Upper lobe of left lung (tissue), 6 donors: ENCODE measurements at regions not wholly inside any gene's neighbourhood (a gene's known extent, or its start where the extent isn't known, plus 50 kb on each side); places are given as distances from the start of the nearest gene placed in this dataset.
A peak's percentile ranks its signal among the peaks of the same experiment; 100 is the strongest.

Experiments
- ATAC-seq, 2 donors: fragments of 200-7000 bp; cut with Tn5 transposase; one replicate each; pipeline ENCODE4 v1.9.1; 2022; ENCODE audit warnings: mild to moderate bottlenecking in 2 of 2, moderate library complexity in 2 of 2; ENCODE audit not compliant: low FRiP score in 2 of 2
- DNase-seq, 2 donors: peaks; one replicate each; pipeline ENCODE4 v3.0.0-alpha.2; 2019 to 2020
- H3K27ac ChIP-seq, 4 donors: fragments of 200-600 bp; sonication (generic); one replicate each; pipeline ENCODE4 v1.5.1; 2016 to 2019
- H3K27me3 ChIP-seq, 4 donors: fragments of 200-600 bp; sonication (generic); one replicate each; pipeline ENCODE4 v1.5.1; 2017 to 2019
- H3K36me3 ChIP-seq, 4 donors: fragments of 200-600 bp; sonication (generic); one replicate each; pipeline ENCODE4 v1.5.1; 2016 to 2019
- H3K4me1 ChIP-seq, 4 donors: fragments of 200-600 bp; sonication (generic); one replicate each; pipeline ENCODE4 v1.5.1; 2018 to 2019
- H3K4me3 ChIP-seq, 4 donors: fragments of 200-600 bp; sonication (generic); one replicate each; pipeline ENCODE4 v1.5.1; 2017 to 2019; ENCODE audit warnings: mild to moderate bottlenecking in 2 of 4, moderate library complexity in 1 of 4
- H3K9me3 ChIP-seq, 4 donors: fragments of 200-600 bp; sonication (generic); one replicate each; pipeline ENCODE4 v1.5.1; 2018 to 2019
- CTCF ChIP-seq, 6 experiments: fragments of 450-650 bp in 4 of 6; fragments of 200-600 bp in 2 of 6; sonication (generic) in 2 of 6; IDR thresholded peaks; one replicate each; pipeline ENCODE4 v1.5.1; 2016 to 2019; ENCODE audit warnings: antibody characterized with exemption in 6 of 6
- EP300 ChIP-seq, 4 donors: sonication (generic); formaldehyde crosslinking; IDR thresholded peaks; one replicate each; pipeline ENCODE4 v1.5.1; 2017; ENCODE audit warnings: antibody characterized with exemption in 4 of 4, control low read depth in 2 of 4
- POLR2A ChIP-seq, 4 donors: fragments of 450-650 bp; IDR thresholded peaks; one replicate each; pipeline ENCODE4 v1.5.1; 2016 to 2017; ENCODE audit warnings: antibody characterized with exemption in 4 of 4, mild to moderate bottlenecking in 2 of 4
- POLR2AphosphoS5 ChIP-seq, 2 donors: sonication (generic); formaldehyde crosslinking; IDR thresholded peaks; one replicate each; pipeline ENCODE4 v1.5.1; 2017; ENCODE audit warnings: antibody characterized with exemption in 2 of 2
- WGBS, 2 donors: methylation state at CpG; one replicate each; pipeline ENCODE4 v1.1.5; 2017 to 2018; 5-methylcytosine and 5-hydroxymethylcytosine counted together
- donor health status: DM: no; HTN: no; CAD: no; lungs with moderate emphysema.
- donor health status: DM: no; HTN: yes; CAD: no; lungs with severe emphysema.

DNA sequence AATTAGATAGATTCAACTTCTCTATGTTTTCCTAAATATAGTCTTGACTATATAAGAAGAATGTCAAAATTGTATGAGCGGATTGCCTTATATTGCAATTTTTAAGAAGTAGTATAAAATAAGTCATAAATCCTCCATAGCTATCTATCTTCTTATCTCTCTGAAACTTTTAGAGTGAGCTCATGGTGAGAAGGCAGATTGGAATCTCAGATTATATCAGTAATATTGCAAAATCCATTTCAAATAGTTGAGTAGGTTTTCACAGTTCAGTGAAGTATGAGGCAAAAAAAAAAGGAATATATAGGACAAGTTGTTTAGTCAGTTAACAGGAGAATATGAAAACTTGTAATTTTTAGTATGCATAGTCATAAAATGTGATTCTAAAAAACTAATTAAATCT is 156.4 kb downstream of the FAM174A start:
- WGBS, 2 donors, result 93 to 98% methylated on average over 1 of the region's 1 CpG
- DNase-seq (no peak), ATAC-seq (no peak)
- TF ChIP-seq EP300 (IDR thresholded peaks at IDR 0.05) (no peak), POLR2AphosphoS5 (IDR thresholded peaks at IDR 0.05) (no peak), POLR2A (IDR thresholded peaks at IDR 0.05) (no peak), CTCF (IDR thresholded peaks at IDR 0.05) (no peak)
- H3K27ac ChIP-seq, result no peak overlapping the region
- H3K4me1 ChIP-seq, result no peaks in the 10 kb centered on the region
- H3K9me3 ChIP-seq, result no peaks in the 10 kb centered on the region
- no peaks in the 10 kb centered on the region for H3K36me3 ChIP-seq
- H3K27me3 ChIP-seq, result no peaks in the 10 kb centered on the region
- H3K4me3 ChIP-seq, result no peak overlapping the region

DNA sequence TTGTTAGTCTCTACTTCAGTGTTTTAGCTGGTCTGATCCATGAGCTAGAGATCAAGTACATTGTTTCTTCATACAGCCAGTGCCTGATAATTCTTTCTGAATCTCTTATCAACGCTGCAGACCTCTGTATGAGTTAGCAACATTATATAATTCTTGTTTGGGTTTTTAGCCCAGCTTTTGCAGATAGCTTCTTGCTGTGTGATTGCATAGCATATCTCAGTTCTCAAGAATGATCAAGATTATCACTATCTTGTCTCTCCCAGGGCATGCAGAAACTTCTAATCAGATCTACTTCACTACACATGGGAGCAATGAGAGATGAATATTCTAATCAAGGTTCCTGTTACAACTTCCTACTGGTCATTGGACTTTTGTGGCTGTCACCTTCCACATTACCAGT is 158.3 kb downstream of the FAM174A start:
- DNase-seq, result no peak
- no peaks in the 10 kb centered on the region for H3K9me3 ChIP-seq
- WGBS, 2 donors, result 78 to 96% methylated on average over 1 of the region's 1 CpG

GRCh38 chr5:100694100-100694499 is 158.9 kb downstream of the FAM174A start:
- Histone ChIP-seq H3K27me3 (no peaks in the 10 kb centered on the region), H3K9me3 (no peaks in the 10 kb centered on the region), H3K4me3 (no peak overlapping the region), H3K36me3 (no peaks in the 10 kb centered on the region), H3K27ac (no peak overlapping the region), H3K4me1 (no peaks in the 10 kb centered on the region)
- TF ChIP-seq POLR2AphosphoS5 (IDR thresholded peaks at IDR 0.05) (no peak), EP300 (IDR thresholded peaks at IDR 0.05) (no peak), CTCF (IDR thresholded peaks at IDR 0.05) (no peak), POLR2A (IDR thresholded peaks at IDR 0.05) (no peak)
- DNase-seq, result no peak
- WGBS, 2 donors, result 48 to 55% methylated on average over 4 of the region's 4 CpGs
- ATAC-seq, result no peak

More for the DNA sequence above, 158.3 kb downstream of the FAM174A start:
- Histone ChIP-seq H3K27me3 (no peaks in the 10 kb centered on the region), H3K27ac (no peak overlapping the region), H3K36me3 (no peaks in the 10 kb centered on the region), H3K4me3 (no peak overlapping the region), H3K4me1 (no peaks in the 10 kb centered on the region)
- TF ChIP-seq POLR2AphosphoS5 (IDR thresholded peaks at IDR 0.05) (no peak), EP300 (IDR thresholded peaks at IDR 0.05) (no peak), CTCF (IDR thresholded peaks at IDR 0.05) (no peak), POLR2A (IDR thresholded peaks at IDR 0.05) (no peak)
- no peak for ATAC-seq

GRCh38 chr5:100697970-100698369 is 162.8 kb downstream of the FAM174A start:
- WGBS, 2 donors, result 96 to 98% methylated on average over 2 of the region's 2 CpGs
- Histone ChIP-seq H3K27ac (no peak overlapping the region), H3K27me3 (no peaks in the 10 kb centered on the region), H3K9me3 (no peaks in the 10 kb centered on the region), H3K36me3 (no peaks in the 10 kb centered on the region), H3K4me1 (no peaks in the 10 kb centered on the region), H3K4me3 (no peak overlapping the region)
- ATAC-seq (no peak), DNase-seq (no peak)
- no peak for TF ChIP-seq CTCF (IDR thresholded peaks at IDR 0.05)
- TF ChIP-seq POLR2AphosphoS5 (IDR thresholded peaks at IDR 0.05), result no peak
- no peak for TF ChIP-seq EP300 (IDR thresholded peaks at IDR 0.05)
- TF ChIP-seq POLR2A (IDR thresholded peaks at IDR 0.05), result no peak

DNA sequence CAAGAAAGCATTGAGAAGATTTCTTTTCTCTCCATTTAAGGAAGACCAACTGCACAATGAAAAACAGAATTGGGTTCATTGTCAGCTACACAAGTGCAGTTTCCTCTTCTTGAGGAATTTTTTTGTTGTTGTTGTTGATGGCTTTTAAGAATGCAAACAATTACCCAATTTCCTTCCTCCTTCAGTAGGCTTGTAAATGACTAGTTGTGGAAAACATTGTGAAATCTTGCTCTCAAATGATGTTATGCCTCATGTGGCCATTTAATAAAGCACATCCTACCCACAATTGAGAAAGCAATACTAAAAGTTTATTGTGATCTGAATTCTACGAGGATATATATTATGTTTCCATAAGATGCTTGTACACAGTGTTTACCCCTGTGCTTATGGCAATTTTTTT is 171.6 kb downstream of the FAM174A start:
- Histone ChIP-seq H3K36me3 (no peaks in the 10 kb centered on the region), H3K27ac (peak overlapping the region in 1 of 4 donors; percentile 64), H3K4me3 (no peak overlapping the region), H3K4me1 (peaks cover 0 to 4% (median 0%) of the 10 kb centered on the region in 4 donors), H3K9me3 (no peaks in the 10 kb centered on the region), H3K27me3 (no peaks in the 10 kb centered on the region)
- WGBS, 2 donors, result 26 to 37% methylated on average over 1 of the region's 1 CpG
- DNase-seq, result no peak
- ATAC-seq, result peak in 1 of 2 donors; percentile 81
- TF ChIP-seq CTCF (IDR thresholded peaks at IDR 0.05), result peak in 5 of 6 experiments; percentile 15 to 64 (median 44)
- TF ChIP-seq POLR2AphosphoS5 (IDR thresholded peaks at IDR 0.05), result peak in 1 of 2 donors; percentile 74
- TF ChIP-seq POLR2A (IDR thresholded peaks at IDR 0.05), result no peak
- TF ChIP-seq EP300 (IDR thresholded peaks at IDR 0.05), result peak in 1 of 4 donors; percentile 55
